GM19351 (cell line): ENCODE measurements at regions not wholly inside any gene's neighbourhood (a gene's known extent, or its start where the extent isn't known, plus 50 kb on each side); places are given as distances from the start of the nearest gene placed in this dataset.
"Not testable (repeated sequence)": the region's sequence is repeated elsewhere in the genome, so short reads cannot be mapped to it uniquely, and the experiment has no call there.

Experiments used
- ATAC-seq: cut with Tn5 transposase; IDR thresholded peaks from one replicate; pipeline ENCODE4 v1.9.1; 2021; ENCODE audit warnings: mild to moderate bottlenecking, moderate library complexity; ENCODE audit not compliant: unreplicated experiment

DNA sequence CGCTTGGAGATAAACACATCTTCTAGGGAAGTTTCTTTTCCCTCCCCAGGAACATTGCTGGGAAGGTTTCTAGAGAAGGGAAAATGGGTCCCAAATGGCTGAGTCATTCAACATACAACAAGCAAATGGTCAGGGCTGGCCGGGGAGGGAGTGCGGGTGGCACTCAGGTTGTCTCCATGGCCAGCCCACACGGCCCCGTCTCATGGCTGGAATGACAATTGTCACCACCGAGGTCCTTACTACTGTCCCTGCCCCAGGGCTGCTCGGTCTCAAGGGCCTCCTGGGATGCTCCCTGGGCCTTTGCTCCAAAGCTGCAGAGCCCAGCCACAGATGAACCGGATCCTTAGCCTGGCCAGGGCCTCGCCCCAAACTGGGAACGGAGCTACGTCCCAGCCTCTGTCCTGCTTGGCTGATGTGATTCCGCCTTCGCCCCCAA, 121.9 kb downstream of the FGF18 start:
- no peak for ATAC-seq

DNA sequence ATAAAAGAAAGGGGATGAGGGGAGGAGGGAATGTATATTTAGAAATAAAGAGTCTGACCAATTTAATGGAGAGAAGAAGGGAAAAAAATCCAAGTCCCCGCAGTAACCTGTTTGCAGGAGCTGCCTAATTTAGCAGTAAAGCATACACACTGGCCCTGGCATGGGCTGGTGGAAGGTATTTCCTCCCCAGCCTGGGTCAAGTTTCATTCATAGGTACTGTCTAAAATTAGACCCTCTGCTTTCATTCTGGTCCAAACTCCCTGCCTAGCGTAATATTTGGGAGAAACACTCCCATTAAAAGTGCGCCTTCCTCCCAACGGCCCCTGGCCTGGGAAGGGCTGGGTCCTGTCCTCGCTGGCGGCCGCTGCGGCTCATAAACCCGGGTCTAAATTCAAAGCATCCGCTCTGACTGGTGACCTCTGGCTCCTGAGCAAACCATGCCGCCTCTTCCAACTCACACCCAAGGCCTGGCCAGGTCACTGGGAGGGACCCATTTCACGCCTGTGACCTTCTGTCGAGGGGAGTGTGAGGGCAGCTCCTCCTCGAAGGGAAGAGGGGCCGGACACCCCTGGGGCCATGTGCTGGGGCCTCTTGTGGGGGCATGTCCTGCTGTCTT, 123.2 kb downstream of the FGF18 start:
- no peak for ATAC-seq

DNA sequence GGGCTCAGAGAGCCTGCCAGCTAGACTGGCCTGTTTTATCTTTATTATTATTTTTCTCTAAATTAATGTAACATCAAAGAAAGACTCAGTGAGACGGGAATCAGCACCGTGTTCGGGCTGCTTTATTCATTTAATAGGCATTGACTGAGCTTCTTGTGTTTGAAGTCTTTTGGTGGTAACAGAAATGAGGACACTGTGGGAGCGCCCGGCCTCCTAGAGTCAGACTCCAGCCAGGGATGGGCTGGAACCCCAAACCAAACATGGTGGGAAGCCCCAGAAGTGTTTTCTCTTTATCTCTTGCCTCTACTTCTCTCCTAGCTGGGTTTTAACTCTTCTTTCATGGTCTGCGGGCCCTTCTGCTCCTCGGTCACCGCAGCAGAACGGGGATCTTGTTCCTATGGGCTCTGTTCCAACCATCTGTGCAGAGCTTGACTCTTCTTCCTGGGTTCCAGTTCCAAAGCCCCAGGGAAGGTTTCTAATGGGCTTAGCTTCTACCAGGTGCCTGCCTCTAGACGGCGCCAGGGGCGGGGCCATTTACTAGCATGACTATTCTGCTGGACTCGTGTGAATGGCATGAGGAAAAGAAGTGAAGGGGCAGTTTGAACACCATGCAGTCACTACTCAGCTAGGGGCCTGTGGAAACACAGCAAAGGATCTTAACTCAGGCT, 123.8 kb downstream of the FGF18 start:
- no peak for ATAC-seq

DNA sequence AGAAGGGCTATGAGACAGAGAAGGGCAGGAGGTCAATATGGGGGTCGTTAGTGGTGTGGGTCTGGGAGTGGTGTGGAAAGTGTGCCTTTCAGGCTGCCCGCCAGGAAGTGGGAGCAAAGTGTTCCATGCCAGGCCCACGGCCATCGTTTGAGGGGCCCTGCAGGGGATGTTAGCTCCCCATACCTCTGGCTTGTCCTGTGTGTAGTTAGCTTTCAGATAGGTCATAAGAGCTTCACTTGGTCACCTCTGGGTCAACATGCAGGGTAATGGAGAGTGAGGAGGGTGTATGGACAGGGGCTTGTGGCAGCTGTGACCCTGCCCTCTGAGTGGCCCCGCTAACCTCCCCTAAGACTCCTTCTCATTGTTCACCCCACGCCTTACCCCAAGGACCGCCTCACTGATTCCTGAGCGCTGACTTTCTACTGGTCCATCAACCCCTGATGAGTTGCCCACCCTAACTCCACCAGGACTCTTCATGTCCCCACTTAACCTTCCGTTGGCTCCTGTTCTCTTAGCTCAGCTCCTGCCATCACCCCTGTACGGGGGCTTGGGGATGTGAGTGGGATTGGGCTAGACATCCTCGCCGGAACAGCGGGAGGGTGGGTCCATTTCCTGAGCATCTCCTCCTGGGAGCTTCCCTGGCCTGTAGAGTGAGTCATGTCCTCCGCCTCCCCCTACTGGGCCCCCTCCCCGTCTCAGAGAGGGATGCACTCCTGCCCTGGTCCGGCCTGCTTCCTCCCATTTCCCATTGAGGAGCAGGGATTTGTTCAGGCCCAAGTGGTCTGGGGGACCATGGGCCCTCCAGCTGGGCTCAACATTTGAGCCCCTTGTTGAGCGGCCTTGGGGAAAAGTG, 125.7 kb downstream of the FGF18 start:
- ATAC-seq: no peak

DNA sequence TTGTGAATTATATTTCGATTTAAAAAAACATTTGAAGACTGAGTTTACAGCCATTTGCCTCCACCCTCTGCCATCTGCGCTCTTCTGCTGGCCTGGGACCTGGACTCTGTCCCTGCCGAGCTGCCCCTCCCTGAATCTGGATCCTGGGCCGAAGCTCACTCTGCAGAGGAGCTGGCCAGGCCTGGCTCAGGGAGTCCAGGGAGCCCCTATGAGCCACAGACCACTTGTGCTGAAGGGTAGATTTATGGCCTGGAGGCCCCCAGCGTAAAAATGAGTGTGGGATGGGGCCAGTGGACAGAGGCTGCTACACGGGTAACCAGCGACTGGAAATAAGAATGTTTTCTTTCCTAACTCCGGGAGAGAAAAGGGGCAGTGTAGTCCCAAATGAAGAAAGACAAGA, 129.8 kb downstream of the FGF18 start:
- no peak for ATAC-seq

DNA sequence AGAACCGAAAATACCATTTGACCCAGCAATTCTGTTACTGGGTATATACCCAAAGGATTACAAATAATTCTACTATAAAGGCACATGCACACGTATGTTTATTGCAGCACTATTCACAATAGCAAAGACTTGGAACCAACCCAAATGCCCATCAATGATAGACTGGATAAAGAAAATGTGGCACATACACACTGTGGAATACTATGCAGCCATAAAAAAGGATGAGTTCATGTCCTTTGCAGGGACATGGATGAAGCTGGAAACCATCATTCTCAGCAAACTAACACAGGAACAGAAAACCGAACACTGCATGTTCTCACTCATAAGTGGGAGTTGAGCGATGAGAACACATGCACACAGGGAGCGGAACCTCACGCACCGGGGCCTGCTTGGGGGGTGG, 134.4 kb downstream of the FGF18 start:
- ATAC-seq: not testable (repeated sequence)

DNA sequence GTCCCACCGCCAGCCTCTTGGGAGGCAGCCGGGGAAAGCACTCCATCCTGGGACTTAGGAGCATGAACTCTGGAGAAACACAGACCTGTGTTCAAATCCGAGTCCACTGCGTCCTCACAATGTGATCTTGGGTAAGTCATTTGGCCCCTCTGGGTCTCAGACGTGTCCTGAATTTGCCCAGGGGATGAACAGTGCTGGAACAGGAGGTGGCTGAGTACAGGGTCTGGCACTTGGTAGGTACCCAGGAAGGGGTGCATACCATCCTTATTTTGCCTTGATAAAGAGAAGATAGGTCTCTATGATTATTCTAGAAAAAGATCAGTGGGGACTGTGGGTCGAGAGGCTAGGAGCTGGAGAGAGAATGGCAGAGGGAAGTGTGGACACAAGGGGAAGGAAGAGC, 135.7 kb downstream of the FGF18 start:
- no peak for ATAC-seq

DNA sequence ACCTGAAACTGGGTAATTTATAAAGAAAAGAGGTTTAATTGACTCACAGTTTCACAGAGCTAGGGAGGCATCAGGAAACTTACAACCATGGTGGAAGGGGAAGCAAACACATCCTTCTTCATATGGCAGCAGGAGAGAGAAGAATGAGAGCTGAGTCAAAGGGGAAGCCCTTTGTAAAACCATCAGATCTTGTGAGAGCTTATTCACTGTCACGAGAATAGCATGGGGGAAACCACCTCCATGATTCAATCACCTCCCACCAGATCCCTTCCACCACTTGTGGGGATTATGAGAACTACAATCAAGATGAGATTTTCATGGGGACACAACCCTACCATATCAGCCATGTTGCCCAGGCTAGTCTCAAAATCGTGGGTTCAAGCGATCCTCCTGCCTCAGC, 143.4 kb downstream of the FGF18 start:
- no peak for ATAC-seq

DNA sequence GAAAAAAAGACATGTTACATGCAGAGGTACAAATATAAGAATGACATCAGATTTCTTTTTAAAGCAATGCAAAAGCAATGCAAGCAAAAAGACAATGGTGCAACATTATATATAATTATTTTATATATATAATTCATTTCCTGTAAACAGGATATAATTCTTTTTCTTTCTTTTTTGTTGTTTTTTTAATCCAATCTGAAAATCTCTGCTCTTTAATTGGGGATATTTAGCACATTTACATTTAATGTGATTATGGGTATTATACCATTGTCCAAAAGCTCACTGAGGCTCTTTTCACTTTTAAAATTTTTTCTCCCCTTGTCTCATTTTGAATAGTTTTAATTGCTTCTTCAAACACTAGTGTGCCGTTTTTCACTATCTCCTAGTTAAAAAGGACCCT, 148.9 kb downstream of the FGF18 start:
- no peak for ATAC-seq

DNA sequence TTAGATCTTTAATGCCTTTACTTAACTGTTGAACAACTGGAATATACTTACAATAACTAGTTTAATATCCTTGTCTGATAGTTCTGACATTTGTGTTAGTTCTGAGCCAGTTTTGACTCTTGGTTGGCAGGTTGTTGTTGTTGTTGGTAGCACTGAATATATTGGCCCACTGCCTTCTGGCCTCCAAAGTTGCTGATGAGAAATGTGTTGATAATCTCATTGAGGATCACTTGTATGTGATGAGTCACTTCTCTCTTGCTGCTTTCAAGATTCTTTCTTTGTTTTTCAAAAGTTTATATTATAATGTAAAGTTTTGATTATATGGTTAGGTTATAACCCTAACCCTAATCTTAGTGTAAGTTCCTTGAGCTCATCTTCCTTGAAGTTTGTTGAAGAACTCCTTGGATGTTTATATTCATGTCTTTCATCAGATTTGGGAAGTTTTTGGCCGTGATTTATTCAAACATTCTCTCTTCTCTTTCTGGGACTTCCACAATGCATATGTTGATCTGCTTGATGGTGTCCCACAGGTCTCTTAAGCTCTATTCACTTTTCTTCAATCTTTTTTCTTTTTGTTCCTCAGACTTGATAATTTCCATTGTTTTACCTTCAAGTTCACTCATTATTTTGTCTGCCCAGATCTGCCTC, 149.7 kb downstream of the FGF18 start:
- no peak for ATAC-seq

DNA sequence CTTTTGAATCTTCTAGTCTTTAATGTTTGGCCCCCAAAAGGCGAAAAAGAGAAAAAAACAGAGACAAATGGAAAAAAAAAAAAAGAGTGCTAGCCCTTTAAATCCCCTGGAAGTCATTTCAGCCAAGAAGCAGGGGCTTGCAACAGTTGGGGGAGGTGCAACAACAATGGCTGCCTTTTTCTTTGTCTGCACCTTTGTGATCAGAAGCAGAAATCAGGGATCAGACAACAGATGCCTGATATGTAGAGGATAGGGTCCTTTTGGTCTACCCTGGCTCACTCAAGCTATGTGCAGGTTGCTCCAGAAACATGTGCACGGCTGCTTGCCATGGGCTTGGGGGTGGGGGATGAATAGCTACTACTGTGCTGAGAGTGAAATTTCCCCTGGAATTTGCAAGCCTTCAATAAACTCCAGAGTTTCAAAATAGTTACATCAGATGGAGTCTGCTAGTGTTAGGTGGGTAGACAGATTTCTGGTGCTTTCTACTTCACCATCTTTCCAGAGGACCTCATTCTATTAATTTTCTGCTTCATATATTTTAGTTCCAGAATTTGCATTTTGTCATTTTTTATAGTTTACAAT, 150.9 kb downstream of the FGF18 start:
- ATAC-seq: no peak

DNA sequence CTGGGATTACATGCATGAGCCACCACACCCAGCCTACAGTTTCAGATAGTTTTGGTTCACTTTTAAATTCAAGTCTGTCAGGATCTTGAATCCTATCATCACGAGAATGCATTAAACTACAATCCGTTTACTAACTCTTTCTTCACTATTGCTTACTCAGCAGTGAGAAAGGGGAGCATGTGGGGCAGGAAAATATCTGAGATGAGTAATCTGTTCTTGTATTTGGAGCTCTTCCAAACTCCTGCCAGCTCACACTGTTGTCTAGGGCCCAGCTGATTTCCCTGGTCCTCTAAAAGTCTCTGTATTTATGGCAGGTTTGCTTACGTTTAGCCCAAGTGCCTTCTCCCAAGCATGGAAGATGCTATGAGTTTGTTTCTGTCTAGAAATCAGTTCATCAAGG, 152.2 kb downstream of the FGF18 start:
- no peak for ATAC-seq

DNA sequence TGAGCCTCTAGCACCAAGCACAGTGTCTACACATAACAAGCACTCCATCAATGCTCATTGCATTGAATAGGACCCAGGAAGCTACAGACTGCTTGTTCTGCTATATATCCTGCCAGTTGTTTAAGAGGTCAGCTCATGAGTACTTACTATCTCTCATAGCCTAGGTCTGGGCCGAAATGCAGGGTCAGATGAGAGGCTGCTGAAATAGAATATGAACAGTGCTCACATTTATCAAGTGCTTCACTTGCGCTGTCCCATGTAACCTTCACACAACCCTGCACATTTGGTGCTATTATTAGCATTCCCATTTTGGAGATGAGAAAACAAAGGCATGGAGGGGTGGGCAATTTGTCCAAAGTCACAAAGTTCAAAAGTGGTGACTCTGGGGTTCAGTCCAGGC, 153.6 kb downstream of the FGF18 start:
- no peak for ATAC-seq

DNA sequence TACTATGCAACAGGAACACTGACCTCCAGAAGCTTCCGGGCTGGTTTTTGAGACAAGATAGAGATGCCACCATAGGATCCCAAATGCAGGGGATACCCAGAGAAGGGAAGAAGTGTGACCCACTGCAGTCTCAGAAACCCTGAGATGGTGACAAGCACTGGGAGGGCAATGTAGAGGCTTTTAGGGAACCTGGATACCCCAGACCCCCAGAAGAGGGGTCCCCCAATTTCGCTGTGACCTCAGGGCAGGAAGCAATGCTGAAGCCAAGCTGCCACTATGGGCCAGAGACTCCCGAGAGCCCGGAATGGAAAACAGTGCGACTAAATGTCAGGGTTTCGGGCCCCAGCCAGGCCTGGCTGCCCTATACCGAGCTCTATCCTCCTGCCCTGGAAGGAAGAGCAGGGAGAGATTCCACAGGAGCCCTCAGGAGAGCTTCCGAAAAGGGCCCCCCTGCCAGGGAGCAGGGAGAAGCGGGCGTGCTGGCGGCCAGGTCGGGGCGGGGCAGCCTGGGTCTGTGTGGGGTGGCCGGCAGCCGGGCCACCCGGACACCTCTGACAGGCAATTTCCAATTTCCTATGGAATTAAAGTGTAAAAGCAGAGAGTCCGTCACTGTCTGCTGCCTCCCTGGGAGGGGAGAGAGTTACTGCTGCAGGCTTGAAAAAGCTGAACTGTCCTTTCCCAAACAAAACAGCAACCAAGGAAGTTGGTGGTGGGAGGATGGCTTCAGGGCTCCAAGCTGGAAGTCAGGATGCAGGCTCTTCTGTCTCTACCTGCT, 154.2 kb downstream of the FGF18 start:
- ATAC-seq: no peak

DNA sequence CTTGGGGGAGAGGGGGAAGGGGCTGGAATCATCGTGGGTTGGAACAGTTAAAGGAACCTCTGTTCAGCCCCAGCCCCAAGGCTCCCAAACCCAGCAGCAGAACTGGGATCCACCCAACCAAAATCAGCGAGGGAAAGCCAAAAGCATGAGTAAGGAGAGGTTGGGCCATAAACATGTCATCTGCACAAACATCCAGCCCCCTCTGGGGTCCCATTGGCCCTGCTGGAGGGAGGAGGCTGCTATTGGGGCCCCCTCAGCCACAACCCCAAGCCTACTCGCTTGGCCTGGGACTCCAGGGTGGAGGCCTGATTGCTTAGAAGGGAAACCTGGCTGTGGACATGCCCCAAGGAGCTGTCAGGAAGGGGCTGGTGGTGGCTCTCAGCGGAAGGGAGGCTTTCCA, 154.9 kb downstream of the FGF18 start:
- no peak for ATAC-seq

DNA sequence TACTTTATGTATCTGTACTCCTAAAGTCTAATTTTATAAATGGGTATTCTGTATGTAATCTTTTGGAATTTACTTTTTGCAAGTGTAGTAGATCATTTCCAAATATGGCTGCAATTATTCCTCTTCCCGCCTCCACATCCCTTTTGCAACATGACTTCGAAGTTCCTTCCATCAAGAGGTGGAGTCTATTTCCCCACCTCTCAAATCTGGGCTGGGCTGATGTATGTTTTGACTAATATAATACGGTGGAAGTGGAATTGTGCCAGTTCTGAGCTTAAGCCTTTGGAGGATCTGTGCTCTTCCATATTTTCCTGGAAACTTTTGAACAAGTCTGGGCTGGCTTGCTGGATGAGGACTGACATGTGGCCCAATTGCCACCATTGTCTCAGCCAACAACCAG, 155.9 kb downstream of the FGF18 start:
- no peak for ATAC-seq

DNA sequence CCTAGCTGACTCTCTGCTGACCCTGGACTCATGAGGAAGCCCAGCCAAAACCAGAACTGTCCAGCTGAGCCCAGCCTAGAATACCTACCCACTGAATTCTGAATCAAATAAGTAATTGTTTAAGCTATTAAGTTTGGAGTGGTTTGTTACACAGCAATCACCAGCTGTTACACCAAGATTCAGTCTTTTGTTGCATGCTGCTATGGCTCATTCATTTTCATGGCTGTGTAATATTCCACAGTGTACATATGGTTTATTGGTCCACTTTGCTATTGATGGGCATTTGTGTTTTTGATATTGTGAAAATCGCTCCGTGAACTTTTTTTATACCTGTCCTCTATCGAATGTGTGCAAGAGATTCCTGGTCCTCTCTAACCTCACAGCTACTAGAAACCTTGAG, 156.4 kb downstream of the FGF18 start:
- no peak for ATAC-seq

DNA sequence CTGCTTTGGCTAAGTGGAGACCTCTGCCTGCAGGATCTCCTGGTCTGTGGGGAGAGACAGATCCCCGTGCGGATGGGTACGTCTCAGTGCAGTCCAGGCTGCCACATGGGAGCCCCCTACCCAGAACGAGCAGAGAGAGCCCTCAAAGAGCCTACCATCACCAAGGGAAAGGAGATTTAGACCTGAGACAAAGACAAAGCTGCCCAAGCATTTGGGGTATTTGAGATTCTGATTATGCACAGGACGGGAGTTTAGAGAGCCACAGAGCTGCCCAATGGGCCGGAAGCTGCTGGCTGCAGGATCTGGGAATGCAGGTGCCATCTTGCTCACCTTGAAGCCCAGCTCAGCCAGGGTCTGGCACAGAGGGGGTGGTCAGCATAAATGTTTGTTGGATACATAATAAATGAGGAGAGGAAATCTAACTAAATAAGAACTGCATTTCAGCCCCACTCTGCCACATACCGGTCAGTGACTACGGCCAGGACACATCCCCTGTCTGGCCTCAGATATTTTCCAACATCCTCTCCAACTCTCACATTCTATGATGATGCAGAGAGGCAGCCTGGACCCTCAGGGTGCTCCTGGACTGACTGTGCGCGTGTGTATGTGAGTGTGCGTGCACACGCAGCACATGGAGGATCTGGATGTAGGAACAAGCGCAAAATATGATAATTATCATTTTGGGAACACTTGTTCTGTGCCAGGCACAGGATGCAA, 157.8 kb downstream of the FGF18 start:
- no peak for ATAC-seq

DNA sequence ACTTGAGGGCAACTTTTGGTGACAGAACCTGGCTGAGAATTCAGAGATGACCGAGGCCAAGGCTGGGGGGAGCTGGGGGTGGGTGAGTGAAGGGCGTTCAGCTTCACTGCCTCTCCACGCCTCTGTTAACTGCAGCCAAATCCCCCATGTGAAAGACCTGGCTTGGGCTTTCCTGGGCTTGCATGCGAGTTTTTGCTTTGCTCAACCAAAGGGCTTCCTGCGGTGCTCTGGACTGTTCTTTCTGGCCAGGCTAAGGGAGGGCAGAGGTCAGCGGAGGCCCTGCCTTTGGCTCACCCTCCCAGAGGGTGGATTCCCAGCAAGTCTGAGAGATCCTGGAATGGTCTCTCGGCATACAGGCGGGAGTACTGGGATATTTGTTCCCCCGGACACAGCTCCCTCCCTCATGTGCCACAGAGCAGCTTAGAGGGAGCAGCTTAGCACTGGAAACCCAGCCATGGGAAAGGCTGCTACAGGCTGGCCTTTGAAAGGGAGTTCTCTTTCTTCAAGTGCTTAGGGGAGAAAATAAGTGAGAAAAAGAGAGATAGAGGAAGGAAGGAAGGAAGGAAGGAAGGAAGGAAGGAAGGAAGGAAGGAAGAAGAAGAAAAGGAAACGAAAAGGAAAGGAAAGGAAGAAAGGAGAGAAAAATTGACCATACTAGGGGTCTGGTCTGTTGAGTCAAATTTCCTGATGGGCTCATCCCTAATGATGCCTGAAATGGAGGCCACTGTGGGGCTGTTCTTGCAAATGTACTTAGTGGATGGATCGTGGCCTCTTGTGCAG, 158.8 kb downstream of the FGF18 start:
- ATAC-seq: no peak
